ENCODE measurements at regions not wholly inside any gene's neighbourhood (a gene's known extent, or its start where the extent isn't known, plus 50 kb on each side); places are given as distances from the start of the nearest gene placed in this dataset.

GRCh38 chrX:142742581-142742980 is 283.1 kb upstream of the SPANXN4 start:
- POLR2A ChIA-PET = no interaction called here
- CTCF ChIA-PET = no interaction called here
- no peak for DNase-seq (ENCODE audit: extremely low spot score)
- no peak for TF ChIP-seq CTCF (IDR thresholded peaks at IDR 0.05; ENCODE audit: control extremely low read depth, extremely low read depth, low read depth, missing control alignments)

GRCh38 chrX:142733327-142733726 is 292.4 kb upstream of the SPANXN4 start:
- DNase-seq (ENCODE audit: extremely low spot score) = no peak
- no peak for TF ChIP-seq CTCF (IDR thresholded peaks at IDR 0.05; ENCODE audit: control extremely low read depth, extremely low read depth, low read depth, missing control alignments)
- ChIA-PET POLR2A (no interaction called here), CTCF (no interaction called here)

GRCh38 chrX:142711796-142712290 is 313.9 kb upstream of the SPANXN4 start:
- CTCF ChIA-PET = no interaction called here
- DNase-seq (ENCODE audit: extremely low spot score) = no peak

GRCh38 chrX:142702749-142703148 is 323.0 kb upstream of the SPANXN4 start:
- ChIA-PET POLR2A (no interaction called here), CTCF (no interaction called here)
- DNase-seq (ENCODE audit: extremely low spot score) = no peak
- TF ChIP-seq CTCF (IDR thresholded peaks at IDR 0.05; ENCODE audit: control extremely low read depth, extremely low read depth, low read depth, missing control alignments) = no peak

More at GRCh38 chrX:142711796-142712290, 313.9 kb upstream of the SPANXN4 start:
- POLR2A ChIA-PET = no interaction called here
- no peak for TF ChIP-seq CTCF (IDR thresholded peaks at IDR 0.05; ENCODE audit: control extremely low read depth, extremely low read depth, low read depth, missing control alignments)

- POLR2A ChIA-PET = no interaction called here
- CTCF ChIA-PET = no interaction called here
- no peak for DNase-seq (ENCODE audit: extremely low spot score)
- no peak for TF ChIP-seq CTCF (IDR thresholded peaks at IDR 0.05; ENCODE audit: control extremely low read depth, extremely low read depth, low read depth, missing control alignments)
These were observed 337.5 kb upstream of the SPANXN4 start for GRCh38 chrX:142688256-142688655.

- DNase-seq (ENCODE audit: extremely low spot score) = no peak
- ChIA-PET POLR2A (no interaction called here), CTCF (no interaction called here)
- no peak for TF ChIP-seq CTCF (IDR thresholded peaks at IDR 0.05; ENCODE audit: control extremely low read depth, extremely low read depth, low read depth, missing control alignments)
These were observed 339.0 kb upstream of the SPANXN4 start for GRCh38 chrX:142686653-142687283.

All from GM10248 (cell line).